ENCODE measurements at regions not wholly inside any gene's neighbourhood (a gene's known extent, or its start where the extent isn't known, plus 50 kb on each side); places are given as distances from the start of the nearest gene placed in this dataset.

- TF ChIP-seq CTCF (IDR thresholded peaks at IDR 0.05; ENCODE audit: low read length): no peak
- TF ChIP-seq EZH2 (optimal IDR thresholded peaks at IDR 0.05; ENCODE audit: low read depth, low read length): no peak
These were observed 83.2 kb upstream of the SGCE start for GRCh38 chr7:94739180-94739579.

All from MM.1S (cell line).